Activated CD8-positive, alpha-beta memory T cell treated with anti-CD3 and anti-CD28 coated beads for 24 hours (primary cell): ENCODE measurements at regions not wholly inside any gene's neighbourhood (a gene's known extent, or its start where the extent isn't known, plus 50 kb on each side); places are given as distances from the start of the nearest gene placed in this dataset.
"Not testable (repeated sequence)": the region's sequence is repeated elsewhere in the genome, so short reads cannot be mapped to it uniquely, and the experiment has no call there.

Experiments used
- DNase-seq: peaks from one replicate; pipeline ENCODE4 v3.0.0-alpha.2; 2020

- not testable (repeated sequence) for DNase-seq
These were observed 72.4 kb downstream of the HNRNPD start for GRCh38 chr4:82301390-82301789.

GRCh38 chr4:82293304-82293703 is 80.5 kb downstream of the HNRNPD start:
- no peak for DNase-seq

GRCh38 chr4:82287720-82288119 is 86.1 kb downstream of the HNRNPD start:
- no peak for DNase-seq

GRCh38 chr4:82284858-82285805 is 88.7 kb downstream of the HNRNPD start:
- DNase-seq, result peak; percentile 100

- no peak for DNase-seq
These were observed 89.3 kb downstream of the HNRNPD start for GRCh38 chr4:82284475-82284857.

GRCh38 chr4:82282875-82283274 is 90.9 kb downstream of the HNRNPD start:
- no peak for DNase-seq

GRCh38 chr4:82279550-82279949 is 94.2 kb downstream of the HNRNPD start:
- not testable (repeated sequence) for DNase-seq

GRCh38 chr4:82276332-82276640 is 97.5 kb downstream of the HNRNPD start:
- no peak for DNase-seq

- no peak for DNase-seq
These were observed 98.1 kb downstream of the HNRNPD start for GRCh38 chr4:82275431-82276331.

GRCh38 chr4:82274700-82275099 is 99.1 kb downstream of the HNRNPD start:
- DNase-seq, result not testable (repeated sequence)

GRCh38 chr4:82272523-82272922 is 101.3 kb downstream of the HNRNPD start:
- DNase-seq, result not testable (repeated sequence)

- DNase-seq, result not testable (repeated sequence)
These were observed 101.8 kb downstream of the HNRNPD start for GRCh38 chr4:82271915-82272480.

GRCh38 chr4:82268826-82269193 is 105.0 kb downstream of the HNRNPD start:
- DNase-seq, result no peak

GRCh38 chr4:82268050-82268825 is 105.6 kb downstream of the HNRNPD start:
- no peak for DNase-seq

GRCh38 chr4:82267506-82267905 is 106.3 kb downstream of the HNRNPD start:
- no peak for DNase-seq

- no peak for DNase-seq
These were observed 107.4 kb downstream of the HNRNPD start for GRCh38 chr4:82266345-82266744.

GRCh38 chr4:82261084-82261483 is 112.7 kb downstream of the HNRNPD start:
- DNase-seq, result no peak

GRCh38 chr4:82260632-82261031 is 113.2 kb downstream of the HNRNPD start:
- DNase-seq, result no peak

GRCh38 chr4:82256718-82257117 is 117.1 kb downstream of the HNRNPD start:
- no peak for DNase-seq

- DNase-seq, result no peak
These were observed 118.1 kb downstream of the HNRNPD start for GRCh38 chr4:82255657-82256056.

GRCh38 chr4:82248903-82249632 is 124.7 kb downstream of the HNRNPD start:
- DNase-seq, result no peak

- no peak for DNase-seq
These were observed 126.2 kb downstream of the HNRNPD start for GRCh38 chr4:82247629-82248028.
